ENCODE measurements at regions not wholly inside any gene's neighbourhood (a gene's known extent, or its start where the extent isn't known, plus 50 kb on each side); places are given as distances from the start of the nearest gene placed in this dataset.
"Not testable (repeated sequence)": the region's sequence is repeated elsewhere in the genome, so short reads cannot be mapped to it uniquely, and the experiment has no call there.

DNA sequence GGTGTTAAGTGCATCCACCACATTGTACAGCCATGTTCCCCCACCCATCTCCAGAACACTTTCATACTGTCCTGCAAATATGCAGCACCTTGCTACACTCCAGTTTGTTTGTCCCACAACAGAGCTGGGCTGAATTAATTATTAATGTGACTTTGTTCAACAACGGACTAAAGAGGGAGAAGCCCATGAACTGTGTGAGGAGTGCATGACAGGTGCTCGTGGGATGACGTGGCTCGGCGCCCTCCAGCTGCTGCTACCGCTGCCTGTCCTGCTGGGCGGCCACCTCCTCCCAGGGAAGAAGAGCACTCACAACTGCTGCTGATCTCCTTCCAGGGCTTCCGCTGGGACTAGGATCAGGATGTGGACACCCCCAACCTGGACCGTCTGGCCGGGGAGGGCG is 111.2 kb upstream of the DEFB108B start:
- not testable (repeated sequence) for DNase-seq (ENCODE audit: low spot score)

DNA sequence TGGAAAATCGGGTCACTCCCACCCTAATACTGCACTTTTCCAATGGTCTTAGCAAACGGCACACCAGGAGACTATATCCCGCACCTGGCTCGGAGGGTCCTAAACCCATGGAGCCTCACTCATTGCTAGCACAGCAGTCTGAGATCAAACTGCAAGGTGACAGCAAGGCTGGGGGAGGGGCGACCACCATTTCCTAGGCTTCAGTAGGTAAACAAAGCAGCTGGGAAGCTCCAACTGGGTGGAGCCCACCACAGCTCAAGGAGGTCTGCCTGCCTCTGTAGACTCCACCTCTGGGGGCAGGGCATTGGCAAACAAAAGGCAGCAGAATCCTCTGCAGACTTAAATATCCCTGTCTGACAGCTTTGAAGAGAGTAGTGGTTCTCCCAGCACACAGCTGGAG is 109.0 kb upstream of the DEFB108B start:
- DNase-seq (ENCODE audit: low spot score) = not testable (repeated sequence)

DNA sequence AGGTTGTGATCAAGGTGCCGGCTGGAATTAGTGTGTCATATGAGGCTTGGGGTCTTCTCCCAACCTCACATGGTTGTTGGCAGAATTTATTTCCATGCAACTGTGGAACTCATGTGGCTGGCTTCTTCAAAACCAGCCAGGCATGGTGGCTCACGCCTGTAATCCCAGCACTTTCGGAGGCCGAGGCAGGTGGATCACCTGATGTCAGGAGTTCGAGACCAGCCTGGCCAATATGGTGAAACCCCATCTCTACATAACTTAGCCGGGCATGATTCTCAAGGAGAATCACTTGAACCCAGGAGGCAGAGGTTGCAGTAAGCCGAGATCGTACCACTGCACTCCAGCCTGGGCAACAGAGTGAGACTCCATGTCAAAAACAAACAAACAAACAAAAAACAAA is 102.3 kb upstream of the DEFB108B start:
- not testable (repeated sequence) for DNase-seq (ENCODE audit: low spot score)

DNA sequence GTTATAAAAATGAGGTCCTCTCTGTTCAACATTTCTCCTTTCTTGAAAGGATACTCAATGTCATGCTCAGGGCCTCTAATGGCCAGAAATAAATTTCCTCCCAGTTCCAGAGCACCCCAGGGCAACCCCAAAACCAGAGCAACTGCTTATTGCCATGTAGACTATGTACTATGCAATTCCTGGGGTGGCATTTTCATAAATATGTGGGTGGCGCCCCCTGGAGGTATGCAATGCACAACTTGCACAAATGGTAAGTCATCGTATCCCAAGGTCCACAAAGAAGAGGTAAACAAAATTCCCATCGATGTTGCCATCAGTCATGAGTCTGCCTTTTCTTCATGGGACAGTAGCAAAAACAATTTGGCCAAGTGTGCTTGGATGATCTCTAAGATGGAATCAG is 98.6 kb upstream of the DEFB108B start:
- DNase-seq (ENCODE audit: low spot score) = not testable (repeated sequence)

DNA sequence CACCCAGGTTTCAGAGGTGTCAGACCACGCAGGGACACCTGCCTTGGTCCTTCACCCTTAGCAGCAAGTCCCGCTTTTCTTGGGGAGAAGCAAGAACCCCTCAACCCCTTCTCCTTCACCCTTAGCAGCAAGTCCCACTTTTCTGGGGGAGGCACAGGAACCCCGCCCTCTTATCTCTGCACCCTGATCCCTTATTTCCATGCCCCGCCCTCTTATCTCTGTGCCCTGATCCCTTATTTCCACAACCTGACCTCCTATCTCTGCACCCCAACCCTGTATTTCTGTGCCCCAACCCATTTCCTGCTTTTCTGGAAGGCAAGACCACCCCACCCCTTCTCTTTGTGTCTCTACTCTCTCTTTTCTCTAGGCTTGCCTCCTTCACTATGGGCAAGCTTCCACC is 94.7 kb upstream of the DEFB108B start:
- DNase-seq (ENCODE audit: low spot score) = not testable (repeated sequence)

DNA sequence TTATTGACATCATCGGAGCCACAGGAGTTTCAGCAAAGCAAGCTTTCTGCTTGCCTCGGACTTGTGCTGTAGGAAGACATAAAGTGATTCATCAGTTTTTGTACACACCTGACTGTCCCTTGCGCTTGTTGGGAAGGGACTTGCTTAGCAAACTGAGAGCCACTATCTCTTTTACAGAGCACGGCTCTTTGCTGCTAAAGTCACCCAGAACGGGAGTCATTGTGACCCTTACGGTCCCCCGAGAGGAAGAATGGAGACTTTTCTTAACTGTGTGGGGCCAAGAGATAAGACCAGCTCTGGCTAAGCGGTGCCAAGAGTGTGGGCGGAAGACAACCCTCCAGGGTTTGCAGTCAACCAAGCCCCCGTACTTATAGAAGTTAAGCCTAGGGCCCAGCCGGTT is 89.6 kb upstream of the DEFB108B start:
- not testable (repeated sequence) for DNase-seq (ENCODE audit: low spot score)

DNA sequence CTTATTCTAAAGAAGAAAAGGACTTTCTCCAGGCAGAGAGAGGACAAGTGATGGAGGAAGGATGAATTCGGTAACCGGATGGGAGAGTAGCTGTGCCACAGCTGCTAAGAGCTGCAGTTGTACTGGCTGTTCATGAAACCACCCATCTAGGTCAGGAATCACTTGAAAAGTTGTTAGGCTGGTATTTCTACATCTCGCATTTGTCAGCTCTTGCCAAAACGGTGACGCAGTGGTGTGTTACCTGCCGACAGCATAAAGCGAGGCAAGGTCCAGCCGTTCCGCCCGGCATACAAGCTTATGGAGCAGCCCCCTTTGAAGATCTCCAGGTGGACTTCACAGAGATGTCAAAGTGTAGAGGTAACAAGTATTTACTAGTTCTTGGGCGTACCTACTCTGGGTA is 87.3 kb upstream of the DEFB108B start:
- DNase-seq (ENCODE audit: low spot score) = not testable (repeated sequence)

DNA sequence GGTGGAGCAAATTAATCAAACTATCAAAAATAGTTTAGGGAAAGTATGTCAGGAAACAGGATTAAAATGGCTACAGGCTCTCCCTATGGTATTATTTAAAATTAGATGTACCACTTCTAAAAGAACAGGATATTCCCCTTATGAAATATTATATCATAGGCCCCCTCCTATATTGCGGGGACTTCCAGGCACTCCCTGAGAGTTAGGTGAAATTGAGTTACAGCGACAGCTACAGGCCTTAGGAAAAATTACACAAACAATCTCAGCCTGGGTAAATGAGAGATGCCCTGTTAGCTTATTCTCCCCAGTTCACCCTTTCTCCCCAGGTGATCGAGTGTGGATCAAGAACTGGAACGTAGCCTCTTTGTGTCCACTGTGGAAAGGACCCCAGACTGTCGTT is 86.7 kb upstream of the DEFB108B start:
- not testable (repeated sequence) for DNase-seq (ENCODE audit: low spot score)

DNA sequence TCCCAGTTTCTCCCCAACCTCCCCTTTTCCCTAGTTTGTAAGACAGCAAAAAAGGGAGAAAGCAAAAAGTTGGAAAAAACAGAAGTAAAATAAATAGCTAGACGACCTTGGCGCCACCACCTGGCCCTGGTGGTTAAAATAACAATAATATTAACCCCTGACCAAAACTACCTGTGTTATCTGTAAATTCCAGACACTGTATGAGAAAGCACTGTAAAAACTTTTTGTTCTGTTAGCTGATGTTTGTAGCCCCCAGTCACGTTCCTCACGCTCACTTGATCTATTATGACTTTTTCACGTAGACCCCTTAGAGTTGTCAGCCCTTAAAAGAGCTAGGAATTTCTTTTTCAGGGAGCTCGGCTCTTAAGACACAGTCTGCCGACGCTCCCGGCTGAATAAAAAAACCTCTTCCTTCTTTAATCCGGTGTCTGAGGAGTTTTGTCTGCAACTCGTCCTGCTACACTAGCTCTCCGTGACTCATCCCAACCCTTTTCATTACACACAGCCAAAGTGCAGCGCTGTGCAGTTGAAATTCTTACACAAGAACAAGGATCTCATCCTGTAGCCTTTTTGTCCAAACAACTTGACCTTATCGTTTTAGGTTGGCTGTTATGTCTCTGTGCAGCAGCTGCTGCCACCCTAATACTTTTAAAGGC is 83.9 kb upstream of the DEFB108B start:
- not testable (repeated sequence) for DNase-seq (ENCODE audit: low spot score)

DNA sequence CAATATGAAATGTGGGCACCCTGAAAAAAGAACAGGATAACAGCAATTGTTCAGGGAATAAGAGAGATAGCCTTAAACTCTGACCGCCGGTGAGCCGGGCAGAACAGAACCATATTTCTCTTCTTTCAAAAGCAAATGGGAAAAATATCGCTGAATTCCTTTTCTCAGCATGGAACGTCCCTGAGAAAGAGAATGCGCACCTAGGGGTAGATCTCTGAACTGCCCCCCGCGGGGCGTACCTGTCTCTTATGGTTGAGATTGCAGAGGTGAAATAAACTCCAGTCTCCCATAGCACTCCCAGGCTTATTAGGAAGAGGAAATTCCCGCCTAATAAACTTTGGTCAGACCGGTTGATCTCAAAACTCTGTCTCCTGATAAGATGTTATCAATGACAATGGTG is 82.1 kb upstream of the DEFB108B start:
- not testable (repeated sequence) for DNase-seq (ENCODE audit: low spot score)

DNA sequence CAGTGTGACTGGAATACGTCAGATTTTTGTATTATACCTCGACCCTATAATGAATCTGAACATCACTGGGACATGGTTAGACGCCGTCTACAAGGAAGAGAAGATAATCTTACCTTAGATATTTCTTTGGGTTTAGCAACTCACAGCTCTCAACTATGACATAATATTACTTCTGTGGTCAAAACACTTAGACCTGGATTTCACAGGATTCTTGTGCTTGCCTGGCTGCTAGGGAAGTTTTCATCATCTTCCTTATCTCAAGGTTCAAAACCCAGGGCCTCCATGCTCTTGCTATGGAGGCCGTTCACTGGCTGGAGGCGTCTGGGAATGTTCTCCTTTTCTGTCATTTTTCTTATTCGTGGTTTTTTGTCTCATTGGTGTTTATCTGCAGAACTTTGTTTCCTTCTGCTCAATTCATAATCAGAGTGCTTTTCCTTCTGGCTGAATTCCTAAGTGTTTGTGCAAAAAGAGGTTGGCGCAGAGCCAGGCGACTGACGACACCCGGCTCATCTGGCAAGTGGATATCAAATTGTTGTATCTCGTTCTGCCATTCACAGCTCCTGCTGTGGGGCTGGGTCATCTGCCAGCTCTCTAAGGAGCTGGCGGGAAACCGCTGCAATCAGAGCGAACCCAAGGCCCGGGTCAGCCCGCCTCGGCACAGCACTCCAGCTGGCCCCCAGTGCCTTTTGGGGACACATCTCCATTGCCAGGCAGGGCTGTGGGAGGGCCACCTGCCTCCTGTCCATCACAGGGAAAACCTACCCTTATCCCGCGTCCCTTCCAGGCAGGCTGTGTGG is 68.1 kb upstream of the DEFB108B start:
- DNase-seq (ENCODE audit: low spot score) = not testable (repeated sequence)

DNA sequence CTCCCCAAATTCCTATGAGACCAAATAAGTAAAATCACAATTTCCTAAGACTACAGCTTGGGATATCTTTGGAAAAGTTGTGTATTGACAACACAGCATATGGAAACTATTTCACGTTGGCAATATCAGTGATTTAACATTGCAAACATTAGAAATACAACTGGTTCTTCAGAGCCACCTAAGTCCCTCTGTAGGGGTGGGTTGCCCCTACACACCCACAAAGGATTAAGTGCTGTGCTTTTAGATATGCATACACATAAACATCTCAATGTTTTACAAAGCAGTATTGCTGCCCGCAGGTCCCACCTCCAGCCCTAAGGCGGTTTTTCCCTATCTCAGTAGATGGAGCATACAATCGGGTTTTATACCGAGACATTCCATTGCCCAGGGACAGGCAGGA is 66.0 kb upstream of the DEFB108B start:
- DNase-seq (ENCODE audit: low spot score) = not testable (repeated sequence)

DNA sequence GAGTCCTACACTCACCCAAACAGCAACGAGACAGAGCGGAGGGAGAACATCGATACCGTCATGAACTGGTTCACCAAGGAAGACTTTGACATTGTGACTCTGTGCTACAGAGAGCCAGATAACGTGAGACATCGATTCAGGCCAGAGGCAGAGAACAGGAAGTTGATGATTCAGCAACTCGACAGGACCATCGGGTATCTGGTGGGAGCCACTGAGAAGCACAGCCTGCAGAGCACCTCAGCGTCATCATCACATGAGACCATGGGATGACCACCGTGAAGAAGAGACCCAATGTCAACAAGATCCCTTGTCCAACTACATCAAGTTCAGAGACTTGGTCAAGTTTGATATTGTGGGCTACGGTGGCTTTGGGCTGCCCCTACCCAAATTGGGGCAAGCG is 60.8 kb upstream of the DEFB108B start:
- DNase-seq (ENCODE audit: low spot score) = not testable (repeated sequence)

DNA sequence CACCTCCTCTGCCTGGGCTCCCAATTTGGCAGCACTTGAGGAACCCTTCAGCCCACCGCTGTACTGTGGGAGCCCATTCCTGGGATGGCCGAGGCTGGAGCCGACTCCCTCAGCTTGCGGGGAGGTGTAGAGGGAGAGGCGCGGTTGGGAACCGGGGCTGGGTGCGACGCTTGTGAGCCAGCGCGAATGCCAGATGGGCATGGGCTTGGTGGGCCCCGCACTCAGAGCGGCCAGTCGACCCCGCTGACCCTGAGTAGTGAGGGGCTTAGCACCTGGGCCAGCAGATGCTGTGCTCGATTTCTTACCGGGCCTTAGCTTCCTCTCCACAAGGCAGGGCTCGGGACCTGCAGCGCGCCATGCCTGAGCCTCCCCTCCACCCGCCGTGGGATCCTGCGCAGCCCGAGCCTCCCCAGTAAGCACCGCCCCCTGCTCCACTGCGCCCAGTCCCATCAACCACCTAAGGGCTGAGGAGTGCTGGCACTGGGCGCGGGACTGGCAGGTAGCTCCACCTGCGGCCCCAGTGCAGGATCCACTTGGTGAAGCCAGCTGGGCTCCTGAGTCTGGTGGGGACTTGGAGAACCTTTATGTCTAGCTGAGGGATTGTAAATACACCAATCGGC is 58.3 kb upstream of the DEFB108B start:
- DNase-seq (ENCODE audit: low spot score) = no peak

DNA sequence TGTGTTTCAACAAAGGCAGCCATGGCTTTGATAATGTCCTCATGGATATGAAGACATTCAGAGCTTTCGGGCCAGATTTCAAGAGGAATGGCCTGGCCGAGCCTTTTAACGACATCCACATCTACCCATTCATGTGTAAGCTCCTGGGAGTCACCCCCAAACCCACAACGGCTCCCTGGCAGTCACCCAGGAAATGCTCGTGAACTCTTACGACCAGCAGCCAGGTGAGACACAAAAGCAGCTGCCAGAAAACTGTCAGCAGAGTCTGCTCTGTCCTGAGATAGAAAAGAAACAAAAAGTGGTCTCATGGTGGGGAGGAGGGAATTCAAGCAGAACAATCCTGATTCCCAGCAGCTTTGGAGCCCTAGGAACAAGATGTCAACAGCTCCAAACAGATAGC is 52.9 kb upstream of the DEFB108B start:
- DNase-seq (ENCODE audit: low spot score) = not testable (repeated sequence)

DNA sequence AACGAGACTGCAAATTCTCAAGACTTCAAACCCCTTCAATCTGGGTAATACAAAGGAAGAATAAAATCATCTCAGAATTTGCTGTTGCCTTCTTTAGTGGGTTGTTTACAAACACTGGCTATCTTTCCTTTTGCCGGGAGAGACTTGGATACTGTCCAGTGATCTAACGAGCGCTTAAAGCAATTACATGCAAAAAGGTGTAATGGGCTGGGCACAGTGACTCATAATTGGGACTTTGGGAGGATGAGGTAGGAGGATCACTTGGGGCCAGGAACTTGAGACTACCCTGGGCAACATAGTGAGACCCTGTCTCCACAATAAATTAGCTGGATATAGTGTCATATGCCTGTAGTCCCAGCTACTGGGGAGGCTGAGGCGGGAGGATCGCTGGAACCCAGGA is 52.2 kb upstream of the DEFB108B start:
- DNase-seq (ENCODE audit: low spot score) = not testable (repeated sequence)

DNA sequence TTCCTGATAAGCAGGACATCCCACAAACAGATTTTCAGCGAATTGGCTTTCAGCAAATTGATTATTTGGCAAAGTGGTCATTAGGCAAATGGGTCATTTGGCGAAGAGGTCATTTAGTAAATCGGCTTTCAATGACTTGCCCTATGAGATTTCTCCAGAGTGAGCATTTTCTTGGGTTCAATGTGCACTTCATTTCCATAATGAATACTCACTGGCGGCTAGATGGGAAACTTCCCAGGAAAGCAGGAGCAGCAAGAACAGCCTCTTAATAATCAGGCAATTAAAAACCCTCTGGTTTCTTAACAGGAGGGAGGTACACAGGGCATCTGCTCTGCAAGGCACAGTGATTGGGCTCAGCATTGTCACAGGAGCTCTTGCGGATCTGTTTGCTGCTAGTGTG is 51.5 kb upstream of the DEFB108B start:
- DNase-seq (ENCODE audit: low spot score) = not testable (repeated sequence)

DNA sequence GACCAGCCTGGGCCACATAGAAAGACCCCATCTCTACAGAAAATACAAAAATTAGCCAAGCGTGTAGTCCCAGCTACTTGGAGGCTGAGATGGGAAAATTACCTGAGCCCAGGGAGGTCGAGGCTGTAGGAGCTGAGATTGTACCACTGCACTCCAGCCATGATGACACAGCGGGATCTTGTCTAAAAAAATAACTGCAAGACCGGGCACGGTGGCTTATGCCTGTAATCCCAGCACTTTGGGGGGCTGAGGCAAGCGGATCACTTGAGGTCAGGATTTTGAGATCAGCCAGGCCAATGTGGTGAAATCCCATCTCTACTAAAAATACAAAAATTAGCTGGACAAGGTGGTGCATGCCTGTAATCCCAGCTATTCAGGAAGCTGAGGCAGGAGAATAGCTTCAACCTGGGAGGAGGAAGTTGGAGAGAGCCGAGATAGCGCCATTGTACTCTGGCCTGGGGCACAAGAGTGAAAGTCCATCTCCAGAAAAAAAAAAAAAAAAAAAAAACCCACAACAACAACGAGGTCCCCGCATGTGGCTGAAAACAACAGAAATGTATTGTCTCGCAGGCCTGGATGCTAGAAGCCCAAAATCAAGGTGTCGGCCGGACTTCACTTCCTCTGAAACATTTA is 50.7 kb upstream of the DEFB108B start:
- not testable (repeated sequence) for DNase-seq (ENCODE audit: low spot score)

DNA sequence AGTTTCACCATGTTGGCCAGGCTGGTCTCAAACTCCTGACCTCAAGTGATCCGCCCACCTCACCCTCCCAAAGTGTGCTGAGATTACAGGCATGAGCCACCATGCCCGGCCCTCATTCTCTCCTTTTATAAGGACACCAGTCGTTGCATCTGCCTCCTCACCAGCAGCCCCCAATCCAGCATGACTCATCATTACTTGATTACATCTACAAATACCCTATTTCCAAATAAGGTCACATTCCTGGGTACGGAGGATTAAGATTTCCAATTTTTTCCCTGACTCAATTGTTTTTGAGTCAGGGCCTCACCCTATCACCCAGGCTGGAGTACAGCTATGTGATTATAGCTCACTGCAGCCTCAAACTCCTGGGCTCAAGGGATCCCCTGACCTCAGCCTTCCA is 49.8 kb upstream of the DEFB108B start:
- not testable (repeated sequence) for DNase-seq (ENCODE audit: low spot score)
